ENCODE measurements at regions not wholly inside any gene's neighbourhood (a gene's known extent, or its start where the extent isn't known, plus 50 kb on each side); places are given as distances from the start of the nearest gene placed in this dataset.

- TF ChIP-seq EP300 (IDR thresholded peaks at IDR 0.05) (no peak), POLR2A (IDR thresholded peaks at IDR 0.05) (no peak)
- TF ChIP-seq, protein P1, sequence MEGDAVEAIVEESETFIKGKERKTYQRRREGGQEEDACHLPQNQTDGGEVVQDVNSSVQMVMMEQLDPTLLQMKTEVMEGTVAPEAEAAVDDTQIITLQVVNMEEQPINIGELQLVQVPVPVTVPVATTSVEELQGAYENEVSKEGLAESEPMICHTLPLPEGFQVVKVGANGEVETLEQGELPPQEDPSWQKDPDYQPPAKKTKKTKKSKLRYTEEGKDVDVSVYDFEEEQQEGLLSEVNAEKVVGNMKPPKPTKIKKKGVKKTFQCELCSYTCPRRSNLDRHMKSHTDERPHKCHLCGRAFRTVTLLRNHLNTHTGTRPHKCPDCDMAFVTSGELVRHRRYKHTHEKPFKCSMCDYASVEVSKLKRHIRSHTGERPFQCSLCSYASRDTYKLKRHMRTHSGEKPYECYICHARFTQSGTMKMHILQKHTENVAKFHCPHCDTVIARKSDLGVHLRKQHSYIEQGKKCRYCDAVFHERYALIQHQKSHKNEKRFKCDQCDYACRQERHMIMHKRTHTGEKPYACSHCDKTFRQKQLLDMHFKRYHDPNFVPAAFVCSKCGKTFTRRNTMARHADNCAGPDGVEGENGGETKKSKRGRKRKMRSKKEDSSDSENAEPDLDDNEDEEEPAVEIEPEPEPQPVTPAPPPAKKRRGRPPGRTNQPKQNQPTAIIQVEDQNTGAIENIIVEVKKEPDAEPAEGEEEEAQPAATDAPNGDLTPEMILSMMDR (IDR thresholded peaks at IDR 0.05), result no peak
Measured at GRCh38 chr5:66515209-66515608, 81.0 kb upstream of the MAST4 start.

Data from upper lobe of left lung (tissue), 4 donors.